HCT116 (cell line): ENCODE measurements at regions not wholly inside any gene's neighbourhood (a gene's known extent, or its start where the extent isn't known, plus 50 kb on each side); places are given as distances from the start of the nearest gene placed in this dataset.

Experiments used
- ATAC-seq: fragments of 200-7000 bp; cut with Tn5 transposase; 2 replicates; pipeline ENCODE4 v1.9.1; 2020; ENCODE audit warnings: mild to moderate bottlenecking, moderate library complexity
- BruUV-seq: library from RNA; stranded (reverse); fragments of 400-500 nt; replicated peaks from 2 replicates; lab custom pipeline; 2021; lab: Mats Ljungman, UMichigan
- CTCF ChIA-PET: fragments of 300-600 bp; sonication (Branson Sonifier 250); formaldehyde crosslinking; loops from one replicate; lab custom pipeline; 2021; ENCODE audit warnings: antibody characterized with exemption; lab: Charles Lee
- POLR2A ChIA-PET: fragments of 300-600, 350-600 bp; sonication (Branson Sonifier 250); formaldehyde crosslinking; loops from one replicate; lab custom pipeline; 2021; ENCODE audit warnings: antibody characterized with exemption; lab: Charles Lee
- RAD21 ChIA-PET, 2 experiments: fragments of 300-600 bp; sonication (Branson Sonifier 250); formaldehyde crosslinking; loops; one replicate each; lab custom pipeline; 2023; ENCODE audit warnings: low total read pairs in 2 of 2; ENCODE audit not compliant: uncharacterized antibody in 2 of 2, unreplicated experiment in 2 of 2, low non-redundant PET in 1 of 2; lab: Charles Lee
- DNase-seq: peaks from one replicate; pipeline ENCODE4 v3.0.0-alpha.2; 2010; ENCODE audit warnings: low read depth, low spot score
- H2AFZ ChIP-seq: fragments of 200-600 bp; shearing (Covaris generic), sonication (generic); 2 replicates; pipeline ENCODE4 v1.6.1; 2017; ENCODE audit warnings: low read depth, mixed run types, mixed read lengths, antibody characterized with exemption, low read length; ENCODE audit not compliant: poor library complexity, severe bottlenecking
- H3K27ac ChIP-seq: 2 replicates; pipeline ENCODE4 v1.5.1; 2012; ENCODE audit warnings: low read depth, low read length
- H3K27me3 ChIP-seq: fragments of 200-600 bp; sonication (generic); 2 replicates; pipeline ENCODE4 v1.6.1; 2016; ENCODE audit warnings: mixed run types, low read length, mixed read lengths; ENCODE audit not compliant: insufficient read depth
- H3K36me3 ChIP-seq, 2 experiments: fragments of 200-500 bp in 1 of 2; fragments of 200-600 bp in 1 of 2; sonication (Bioruptor generic) in 1 of 2; sonication (generic) in 1 of 2; 2 replicates each; pipeline versions ENCODE4 v1.5.1 to v1.6.1; 2014 to 2016; ENCODE audit warnings: low read length in 2 of 2, inconsistent platforms in 1 of 2, mixed read lengths in 1 of 2, mixed run types in 1 of 2; ENCODE audit not compliant: insufficient read depth in 2 of 2, control insufficient read depth in 1 of 2
- H3K4me1 ChIP-seq, 2 experiments: fragments of 200-600 bp in 1 of 2; sonication (generic) in 1 of 2; 2 replicates each; pipeline versions ENCODE4 v1.5.1 to v1.6.1; 2012 to 2017; ENCODE audit warnings: low read length in 2 of 2, inconsistent platforms in 1 of 2, mild to moderate bottlenecking in 1 of 2, mixed read lengths in 1 of 2, mixed run types in 1 of 2, moderate library complexity in 1 of 2; ENCODE audit not compliant: insufficient read depth in 2 of 2, control insufficient read depth in 1 of 2
- H3K4me2 ChIP-seq: fragments of 200-600 bp; sonication (generic); 2 replicates; pipeline ENCODE4 v1.6.1; 2017; ENCODE audit warnings: mixed run types, low read length, mixed read lengths
- H3K4me3 ChIP-seq, 2 experiments: fragments of 200-600 bp in 1 of 2; sonication (generic) in 1 of 2; replicated peaks in 1 of 2; 2 replicates each; pipeline ENCODE4 v1.5.1; 2011 to 2016; ENCODE audit warnings: low read length in 2 of 2, control low read depth in 1 of 2, low read depth in 1 of 2, mild to moderate bottlenecking in 1 of 2, mixed read lengths in 1 of 2, mixed run types in 1 of 2
- H3K79me2 ChIP-seq: fragments of 200-600 bp; sonication (generic); 2 replicates; pipeline ENCODE4 v1.6.1; 2017; ENCODE audit warnings: mild to moderate bottlenecking, mixed run types, low read length, moderate library complexity, mixed read lengths; ENCODE audit not compliant: insufficient read depth
- H3K9ac ChIP-seq: fragments of 200-600 bp; sonication (generic); 2 replicates; pipeline ENCODE4 v1.6.1; 2016; ENCODE audit warnings: low read length, mixed read lengths
- H3K9me2 ChIP-seq: fragments of 200-600 bp; sonication (generic), shearing (Covaris generic); 2 replicates; pipeline ENCODE4 v1.6.1; 2017; ENCODE audit warnings: mixed run types, mild to moderate bottlenecking, moderate library complexity; ENCODE audit not compliant: insufficient read depth
- H3K9me3 ChIP-seq, 2 experiments: fragments of 200-500 bp in 1 of 2; fragments of 200-600 bp in 1 of 2; sonication (Bioruptor generic) in 1 of 2; sonication (generic) in 1 of 2; 2 replicates each; pipeline ENCODE4 v1.6.1; 2014 to 2017; ENCODE audit warnings: low read length in 2 of 2, mixed read lengths in 2 of 2, inconsistent platforms in 1 of 2, low read depth in 1 of 2, mild to moderate bottlenecking in 1 of 2, mixed run types in 1 of 2, moderate library complexity in 1 of 2; ENCODE audit not compliant: control insufficient read depth in 1 of 2, insufficient read depth in 1 of 2
- H4K20me1 ChIP-seq: fragments of 200-600 bp; sonication (generic), shearing (Covaris generic); 2 replicates; pipeline ENCODE4 v1.6.1; 2017; ENCODE audit warnings: mixed run types, mild to moderate bottlenecking, moderate library complexity; ENCODE audit not compliant: insufficient read depth
- ELF1 ChIP-seq: IDR thresholded peaks from 2 replicates; pipeline ENCODE4 v1.6.1; 2012; ENCODE audit warnings: low read depth, borderline replicate concordance
- EZH2phosphoT487 ChIP-seq: fragments of 200-600 bp; IDR thresholded peaks from 2 replicates; pipeline ENCODE4 v1.6.1; 2018; ENCODE audit warnings: antibody characterized with exemption, borderline replicate concordance
- FOSL1 ChIP-seq: IDR thresholded peaks from 2 replicates; pipeline ENCODE4 v1.6.1; 2012; ENCODE audit warnings: low read depth
- JUND ChIP-seq: IDR thresholded peaks from 2 replicates; pipeline ENCODE4 v1.6.1; 2012
- POLR2A ChIP-seq: IDR thresholded peaks from 2 replicates; pipeline ENCODE4 v1.7.0; 2011; ENCODE audit warnings: borderline replicate concordance; ENCODE audit not compliant: insufficient read depth, insufficient read length; ENCODE audit errors: extremely low read depth
- RAD21 ChIP-seq: IDR thresholded peaks from 2 replicates; pipeline ENCODE4 v1.6.1; 2012; ENCODE audit warnings: low read depth, mild to moderate bottlenecking
- SIN3A ChIP-seq: IDR thresholded peaks from 2 replicates; pipeline ENCODE4 v1.6.1; 2012; ENCODE audit warnings: low read depth
- SP1 ChIP-seq: IDR thresholded peaks from 2 replicates; pipeline ENCODE4 v1.6.1; 2012; ENCODE audit warnings: low read depth
- SRF ChIP-seq: IDR thresholded peaks from 2 replicates; pipeline ENCODE4 v1.6.1; 2012; ENCODE audit warnings: low read depth
- YY1 ChIP-seq: IDR thresholded peaks from 2 replicates; pipeline ENCODE4 v1.6.1; 2011; ENCODE audit warnings: low read length, low read depth, moderate library complexity, mild to moderate bottlenecking; ENCODE audit not compliant: insufficient replicate concordance; ENCODE audit errors: extremely low read depth
- ZFX ChIP-seq: fragments of 450-650 bp; IDR thresholded peaks from 2 replicates; pipeline ENCODE4 v1.6.1; 2017
- intact Hi-C: fragments of 100-400 bp; cut with micrococcal nuclease; formaldehyde crosslinking; loops from 2 replicates; pipeline ENCODE4 v1.10.0; 2022
- TF ChIP-seq, protein P1 (sequence below), 3 experiments: fragments of 200-600 bp in 1 of 3; sonication (generic) in 1 of 3; IDR thresholded peaks in 2 of 3; conservative IDR thresholded peaks in 1 of 3; 2 replicates each; pipeline ENCODE4 v1.5.1; 2012 to 2017; ENCODE audit warnings: low read depth in 2 of 3, low read length in 2 of 3, antibody characterized with exemption in 1 of 3, borderline replicate concordance in 1 of 3, control low read depth in 1 of 3, mild to moderate bottlenecking in 1 of 3, mixed read lengths in 1 of 3, mixed run types in 1 of 3, moderate library complexity in 1 of 3; ENCODE audit not compliant: insufficient read depth in 1 of 3
- TF ChIP-seq, protein P2 (sequence below): IDR thresholded peaks from 2 replicates; pipeline ENCODE4 v1.6.1; 2012; ENCODE audit warnings: low read depth
- TF ChIP-seq, protein P3 (sequence below): IDR thresholded peaks from 2 replicates; pipeline ENCODE4 v1.6.1; 2011; ENCODE audit warnings: mild to moderate bottlenecking, low read length, moderate library complexity; ENCODE audit not compliant: insufficient replicate concordance; ENCODE audit errors: extremely low read depth

DNA sequence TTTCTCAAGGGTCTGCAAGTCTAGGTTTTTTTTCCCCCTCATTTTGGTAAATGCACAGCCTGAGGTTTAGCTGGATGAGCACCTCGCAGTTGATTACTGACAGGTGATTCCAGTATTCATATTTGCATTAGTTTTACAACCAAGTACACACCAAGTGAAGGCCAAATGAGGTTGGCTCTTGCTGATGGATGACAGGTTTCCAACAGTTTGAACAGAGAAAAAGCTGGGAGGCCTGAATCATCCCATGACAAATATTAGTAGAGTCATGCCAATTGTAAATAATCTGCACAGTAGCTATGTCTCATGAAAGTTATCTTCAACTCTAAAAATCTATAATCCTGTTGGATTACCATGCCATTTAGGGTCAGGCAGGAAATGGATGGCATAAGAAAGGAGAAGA is 399.8 kb downstream of the HTR7 start:
- ChIA-PET RAD21 (no interaction called here), CTCF (no interaction called here), POLR2A (no interaction called here)
- no peaks in the 10 kb centered on the region for H4K20me1 ChIP-seq
- no peak overlapping the region for H3K9ac ChIP-seq
- ATAC-seq (no peak), DNase-seq (no peak)
- H3K9me2 ChIP-seq = no peaks in the 10 kb centered on the region
- no peak overlapping the region for H3K4me3 ChIP-seq
- intact Hi-C loops = no loop called here
- no peaks in the 10 kb centered on the region; a peak in 1 of 4 replicates for H3K36me3 ChIP-seq
- BruUV-seq = no TSS peak
- H2AFZ ChIP-seq = no peak overlapping the region
- TF ChIP-seq YY1 = no peak
- H3K4me1 ChIP-seq = peaks cover 0 to 5% of the 10 kb centered on the region in 2 experiments; a peak in 1 of 4 replicates
- H3K27me3 ChIP-seq = no peaks in the 10 kb centered on the region
- no peaks in the 10 kb centered on the region for H3K9me3 ChIP-seq
- no peak overlapping the region for H3K4me2 ChIP-seq
- no peak overlapping the region for H3K27ac ChIP-seq
- no peaks in the 10 kb centered on the region for H3K79me2 ChIP-seq

DNA sequence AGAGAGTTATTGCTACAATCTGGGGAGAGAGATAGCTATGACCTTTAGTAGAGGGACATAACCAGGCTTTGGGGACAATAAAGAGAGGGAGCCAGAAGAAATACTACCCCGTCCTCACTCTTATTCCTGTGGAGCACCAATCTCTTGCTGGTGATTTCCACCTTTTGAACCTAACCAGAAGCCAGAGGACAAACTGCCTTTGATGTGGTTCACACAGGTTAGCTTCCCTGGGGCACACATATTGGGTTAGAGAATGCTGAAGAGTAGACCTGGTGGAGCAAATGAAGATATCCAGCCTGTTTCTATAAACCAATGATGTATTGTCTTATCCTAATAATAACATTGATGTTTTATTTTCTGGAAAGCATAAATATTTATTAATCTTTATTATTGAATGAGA is 399.3 kb downstream of the HTR7 start:
- H3K4me1 ChIP-seq = peaks cover 0 to 5% of the 10 kb centered on the region in 2 experiments; a peak in 1 of 4 replicates
- ATAC-seq (no peak), DNase-seq (no peak)
- BruUV-seq = no TSS peak
- no peaks in the 10 kb centered on the region; a peak in 1 of 4 replicates for H3K36me3 ChIP-seq
- RAD21 ChIA-PET = no interaction called here
- H4K20me1 ChIP-seq = no peaks in the 10 kb centered on the region
- H3K79me2 ChIP-seq = no peaks in the 10 kb centered on the region
- H3K27ac ChIP-seq = no peak overlapping the region
- no peaks in the 10 kb centered on the region for H3K9me3 ChIP-seq
- no peaks in the 10 kb centered on the region for H3K27me3 ChIP-seq
- H2AFZ ChIP-seq = no peak overlapping the region
- H3K9ac ChIP-seq = no peak overlapping the region
- intact Hi-C loops = no loop called here
- CTCF ChIA-PET = no interaction called here
- POLR2A ChIA-PET = no interaction called here
- H3K4me2 ChIP-seq = no peak overlapping the region
- no peaks in the 10 kb centered on the region for H3K9me2 ChIP-seq
- H3K4me3 ChIP-seq = no peak overlapping the region
- no peak for TF ChIP-seq SRF
- TF ChIP-seq ZFX = no peak
- TF ChIP-seq, protein P1, sequence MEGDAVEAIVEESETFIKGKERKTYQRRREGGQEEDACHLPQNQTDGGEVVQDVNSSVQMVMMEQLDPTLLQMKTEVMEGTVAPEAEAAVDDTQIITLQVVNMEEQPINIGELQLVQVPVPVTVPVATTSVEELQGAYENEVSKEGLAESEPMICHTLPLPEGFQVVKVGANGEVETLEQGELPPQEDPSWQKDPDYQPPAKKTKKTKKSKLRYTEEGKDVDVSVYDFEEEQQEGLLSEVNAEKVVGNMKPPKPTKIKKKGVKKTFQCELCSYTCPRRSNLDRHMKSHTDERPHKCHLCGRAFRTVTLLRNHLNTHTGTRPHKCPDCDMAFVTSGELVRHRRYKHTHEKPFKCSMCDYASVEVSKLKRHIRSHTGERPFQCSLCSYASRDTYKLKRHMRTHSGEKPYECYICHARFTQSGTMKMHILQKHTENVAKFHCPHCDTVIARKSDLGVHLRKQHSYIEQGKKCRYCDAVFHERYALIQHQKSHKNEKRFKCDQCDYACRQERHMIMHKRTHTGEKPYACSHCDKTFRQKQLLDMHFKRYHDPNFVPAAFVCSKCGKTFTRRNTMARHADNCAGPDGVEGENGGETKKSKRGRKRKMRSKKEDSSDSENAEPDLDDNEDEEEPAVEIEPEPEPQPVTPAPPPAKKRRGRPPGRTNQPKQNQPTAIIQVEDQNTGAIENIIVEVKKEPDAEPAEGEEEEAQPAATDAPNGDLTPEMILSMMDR (IDR thresholded peaks at IDR 0.05 in 2 of 3, conservative IDR thresholded peaks at IDR 0.05 in 1 of 3; ENCODE audit: borderline replicate concordance in 1 of 3, insufficient read depth in 1 of 3, low read depth in 2 of 3, low read length in 2 of 3) = no peak
- TF ChIP-seq EZH2phosphoT487 = no peak
- no peak for TF ChIP-seq SIN3A
- TF ChIP-seq FOSL1 = no peak
- TF ChIP-seq SP1 = no peak
- TF ChIP-seq POLR2A = no peak
- no peak for TF ChIP-seq JUND
- TF ChIP-seq ELF1 = no peak
- TF ChIP-seq, protein P2, sequence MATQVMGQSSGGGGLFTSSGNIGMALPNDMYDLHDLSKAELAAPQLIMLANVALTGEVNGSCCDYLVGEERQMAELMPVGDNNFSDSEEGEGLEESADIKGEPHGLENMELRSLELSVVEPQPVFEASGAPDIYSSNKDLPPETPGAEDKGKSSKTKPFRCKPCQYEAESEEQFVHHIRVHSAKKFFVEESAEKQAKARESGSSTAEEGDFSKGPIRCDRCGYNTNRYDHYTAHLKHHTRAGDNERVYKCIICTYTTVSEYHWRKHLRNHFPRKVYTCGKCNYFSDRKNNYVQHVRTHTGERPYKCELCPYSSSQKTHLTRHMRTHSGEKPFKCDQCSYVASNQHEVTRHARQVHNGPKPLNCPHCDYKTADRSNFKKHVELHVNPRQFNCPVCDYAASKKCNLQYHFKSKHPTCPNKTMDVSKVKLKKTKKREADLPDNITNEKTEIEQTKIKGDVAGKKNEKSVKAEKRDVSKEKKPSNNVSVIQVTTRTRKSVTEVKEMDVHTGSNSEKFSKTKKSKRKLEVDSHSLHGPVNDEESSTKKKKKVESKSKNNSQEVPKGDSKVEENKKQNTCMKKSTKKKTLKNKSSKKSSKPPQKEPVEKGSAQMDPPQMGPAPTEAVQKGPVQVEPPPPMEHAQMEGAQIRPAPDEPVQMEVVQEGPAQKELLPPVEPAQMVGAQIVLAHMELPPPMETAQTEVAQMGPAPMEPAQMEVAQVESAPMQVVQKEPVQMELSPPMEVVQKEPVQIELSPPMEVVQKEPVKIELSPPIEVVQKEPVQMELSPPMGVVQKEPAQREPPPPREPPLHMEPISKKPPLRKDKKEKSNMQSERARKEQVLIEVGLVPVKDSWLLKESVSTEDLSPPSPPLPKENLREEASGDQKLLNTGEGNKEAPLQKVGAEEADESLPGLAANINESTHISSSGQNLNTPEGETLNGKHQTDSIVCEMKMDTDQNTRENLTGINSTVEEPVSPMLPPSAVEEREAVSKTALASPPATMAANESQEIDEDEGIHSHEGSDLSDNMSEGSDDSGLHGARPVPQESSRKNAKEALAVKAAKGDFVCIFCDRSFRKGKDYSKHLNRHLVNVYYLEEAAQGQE = no peak
- TF ChIP-seq YY1 = no peak
- no peak for TF ChIP-seq RAD21
- TF ChIP-seq, protein P3, sequence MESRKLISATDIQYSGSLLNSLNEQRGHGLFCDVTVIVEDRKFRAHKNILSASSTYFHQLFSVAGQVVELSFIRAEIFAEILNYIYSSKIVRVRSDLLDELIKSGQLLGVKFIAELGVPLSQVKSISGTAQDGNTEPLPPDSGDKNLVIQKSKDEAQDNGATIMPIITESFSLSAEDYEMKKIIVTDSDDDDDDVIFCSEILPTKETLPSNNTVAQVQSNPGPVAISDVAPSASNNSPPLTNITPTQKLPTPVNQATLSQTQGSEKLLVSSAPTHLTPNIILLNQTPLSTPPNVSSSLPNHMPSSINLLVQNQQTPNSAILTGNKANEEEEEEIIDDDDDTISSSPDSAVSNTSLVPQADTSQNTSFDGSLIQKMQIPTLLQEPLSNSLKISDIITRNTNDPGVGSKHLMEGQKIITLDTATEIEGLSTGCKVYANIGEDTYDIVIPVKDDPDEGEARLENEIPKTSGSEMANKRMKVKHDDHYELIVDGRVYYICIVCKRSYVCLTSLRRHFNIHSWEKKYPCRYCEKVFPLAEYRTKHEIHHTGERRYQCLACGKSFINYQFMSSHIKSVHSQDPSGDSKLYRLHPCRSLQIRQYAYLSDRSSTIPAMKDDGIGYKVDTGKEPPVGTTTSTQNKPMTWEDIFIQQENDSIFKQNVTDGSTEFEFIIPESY = no peak
